Suppressor macrophage treated with lipopolysaccharide for 4 hours (primary cell): ENCODE measurements at regions not wholly inside any gene's neighbourhood (a gene's known extent, or its start where the extent isn't known, plus 50 kb on each side); places are given as distances from the start of the nearest gene placed in this dataset.
A peak's percentile ranks its signal among the peaks of the same experiment; 100 is the strongest.
"Not testable (repeated sequence)": the region's sequence is repeated elsewhere in the genome, so short reads cannot be mapped to it uniquely, and the experiment has no call there.

Experiments used
- DNase-seq: peaks from one replicate; pipeline ENCODE4 v3.0.0-alpha.2; 2020

- DNase-seq, result no peak
Measured at GRCh38 chr4:87901422-87901992, 68.7 kb downstream of the MEPE start.

GRCh38 chr4:87904639-87905160 is 70.8 kb upstream of the SPP1 start:
- no peak for DNase-seq

- no peak for DNase-seq
Measured at GRCh38 chr4:87908336-87908735, 67.2 kb upstream of the SPP1 start.

- no peak for DNase-seq
Measured at GRCh38 chr4:87910795-87911194, 64.7 kb upstream of the SPP1 start.

- DNase-seq, result no peak
Measured at GRCh38 chr4:87911252-87911774, 64.2 kb upstream of the SPP1 start.

- peak; percentile 34 for DNase-seq
Measured at GRCh38 chr4:87912164-87913004, 63.1 kb upstream of the SPP1 start.

- peak; percentile 66 for DNase-seq
Measured at GRCh38 chr4:87913896-87914295, 61.6 kb upstream of the SPP1 start.

GRCh38 chr4:87915621-87916020 is 59.9 kb upstream of the SPP1 start:
- DNase-seq, result no peak

- peak; percentile 29 for DNase-seq
Measured at GRCh38 chr4:87916626-87917025, 58.9 kb upstream of the SPP1 start.

GRCh38 chr4:87917911-87918310 is 57.6 kb upstream of the SPP1 start:
- not testable (repeated sequence) for DNase-seq

GRCh38 chr4:87918314-87919058 is 57.0 kb upstream of the SPP1 start:
- no peak for DNase-seq

- DNase-seq, result not testable (repeated sequence)
Measured at GRCh38 chr4:87919304-87919703, 56.2 kb upstream of the SPP1 start.

- no peak for DNase-seq
Measured at GRCh38 chr4:87919941-87920340, 55.6 kb upstream of the SPP1 start.

GRCh38 chr4:87920478-87920877 is 55.0 kb upstream of the SPP1 start:
- DNase-seq, result no peak

GRCh38 chr4:87921626-87922479 is 53.7 kb upstream of the SPP1 start:
- not testable (repeated sequence) for DNase-seq

GRCh38 chr4:87924146-87924545 is 51.4 kb upstream of the SPP1 start:
- not testable (repeated sequence) for DNase-seq
